ENCODE measurements at regions not wholly inside any gene's neighbourhood (a gene's known extent, or its start where the extent isn't known, plus 50 kb on each side); places are given as distances from the start of the nearest gene placed in this dataset.

GRCh38 chr13:103324641-103325040, 258.4 kb upstream of the SLC10A2 start:
- no peak for DNase-seq (ENCODE audit: low spot score)

DNA sequence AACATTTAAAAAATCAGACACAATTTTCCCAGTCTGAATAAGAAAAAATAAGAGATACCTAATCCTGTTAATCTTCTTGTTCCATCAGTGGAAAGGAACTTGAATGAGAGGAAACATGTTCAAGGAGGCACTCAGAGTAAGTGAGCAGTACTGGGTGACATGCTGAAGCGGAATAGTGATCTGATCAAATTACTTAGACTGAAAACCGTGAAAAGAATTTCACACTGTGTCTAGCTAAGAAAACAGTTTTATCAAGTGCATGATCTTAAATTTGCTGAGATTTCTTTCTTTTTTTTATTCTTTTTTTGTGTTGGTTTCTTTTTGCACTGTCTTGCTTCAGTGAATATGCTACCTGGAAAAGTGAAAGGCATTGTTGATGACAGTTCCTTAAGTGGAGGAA, 249.5 kb upstream of the SLC10A2 start:
- no peak for DNase-seq (ENCODE audit: low spot score)

DNA sequence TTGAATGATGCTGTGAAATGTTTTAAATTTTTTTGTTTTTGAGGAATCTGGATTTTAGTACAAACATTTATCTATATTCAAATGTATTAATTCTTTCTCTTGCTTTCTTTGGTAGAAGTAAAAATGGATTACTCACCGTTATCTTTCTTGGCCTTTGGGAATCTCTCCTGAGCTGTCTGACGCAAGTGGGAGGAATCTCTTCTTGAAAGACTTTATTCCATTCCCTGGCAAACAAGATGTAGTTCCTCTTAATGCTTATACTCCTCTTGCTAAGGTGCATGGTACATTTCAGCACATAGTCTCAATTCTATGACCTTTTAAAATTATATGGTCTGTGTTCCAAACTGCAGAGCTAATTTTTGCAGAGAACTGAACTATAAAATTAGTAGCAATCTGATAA, 246.2 kb upstream of the SLC10A2 start:
- DNase-seq (ENCODE audit: low spot score) = no peak

DNA sequence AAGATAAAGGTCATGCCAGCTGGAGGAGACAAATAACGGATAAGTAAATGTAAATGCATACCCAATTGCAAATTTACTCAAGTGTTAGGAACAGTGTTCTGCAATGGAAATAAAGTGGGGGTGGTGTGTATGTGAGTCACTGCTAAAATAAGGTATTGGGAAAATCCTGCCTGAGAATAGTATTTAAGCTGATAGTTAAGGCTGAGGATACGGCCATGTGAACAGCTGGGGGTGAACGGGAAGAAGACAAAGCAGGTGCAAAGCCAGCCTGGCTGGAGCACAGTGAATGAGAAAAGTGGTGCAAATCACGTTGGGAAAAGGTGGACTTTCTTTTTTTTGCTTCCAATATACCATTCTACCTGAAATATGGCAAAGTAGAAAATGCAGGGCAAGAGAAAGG, 242.4 kb upstream of the SLC10A2 start:
- DNase-seq (ENCODE audit: low spot score) = no peak

DNA sequence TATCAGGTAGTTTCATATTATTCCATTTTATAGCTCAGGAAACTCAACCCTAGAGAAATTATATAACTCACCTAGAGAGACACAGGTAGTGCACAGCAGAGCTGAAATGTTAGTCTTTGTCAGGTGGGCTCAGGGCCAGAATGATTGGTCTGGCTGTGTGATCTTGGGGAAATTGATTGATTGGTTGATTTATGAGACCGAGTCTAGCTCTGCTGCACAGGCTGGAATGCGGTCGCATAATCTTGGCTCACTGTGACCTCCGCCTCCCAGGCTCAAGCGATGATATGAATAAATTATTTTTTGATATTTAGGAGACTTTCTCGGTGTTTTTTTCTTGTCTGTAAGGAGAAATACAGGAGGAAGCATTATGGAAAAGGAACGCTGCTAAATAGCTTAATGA, 239.9 kb upstream of the SLC10A2 start:
- DNase-seq (ENCODE audit: low spot score) = no peak

DNA sequence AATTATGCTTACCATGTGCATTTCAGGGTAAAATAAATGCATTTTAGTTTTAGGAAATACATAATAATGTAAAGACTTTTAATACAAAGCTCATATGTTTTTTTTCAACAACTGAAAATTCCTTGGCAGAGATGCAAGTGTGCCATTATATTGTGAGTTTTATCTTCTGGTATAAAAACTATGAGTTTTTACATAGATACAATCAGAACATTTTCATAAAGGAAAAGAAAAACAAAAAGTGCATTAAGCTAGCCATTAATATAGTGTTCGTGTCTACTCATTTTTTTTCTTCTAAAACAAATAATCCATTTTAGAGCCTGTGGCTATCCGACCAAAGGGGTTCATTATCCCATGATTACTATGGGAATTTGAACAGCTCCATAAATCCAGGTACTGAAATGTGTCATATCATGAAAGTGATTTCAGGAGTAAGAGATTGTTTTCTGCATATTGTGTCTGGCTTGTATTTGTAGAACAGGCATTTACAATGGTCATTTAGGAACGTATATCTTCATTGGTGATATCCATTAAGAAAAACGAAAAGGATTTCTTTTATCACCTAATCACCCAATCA, 236.9 kb upstream of the SLC10A2 start:
- DNase-seq (ENCODE audit: low spot score) = no peak

DNA sequence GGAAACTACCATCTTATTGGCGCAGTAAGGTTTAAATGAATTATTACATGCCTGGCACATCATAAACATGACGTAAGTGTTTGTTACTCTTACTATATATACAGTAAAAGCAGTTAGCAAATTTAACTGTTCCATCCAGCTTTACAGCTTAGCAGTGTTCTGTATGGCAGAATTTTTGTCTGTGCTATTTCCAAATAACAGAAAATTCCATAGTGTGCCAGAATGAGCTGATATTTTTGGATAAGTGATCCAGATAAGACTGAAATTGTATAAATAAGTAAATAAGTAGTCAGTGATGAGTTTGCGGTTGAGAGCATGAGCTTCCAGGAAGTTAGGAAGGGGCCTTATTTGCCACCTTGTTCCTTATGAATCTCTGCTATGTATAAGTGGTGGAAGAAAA, 236.5 kb upstream of the SLC10A2 start:
- DNase-seq (ENCODE audit: low spot score) = no peak

DNA sequence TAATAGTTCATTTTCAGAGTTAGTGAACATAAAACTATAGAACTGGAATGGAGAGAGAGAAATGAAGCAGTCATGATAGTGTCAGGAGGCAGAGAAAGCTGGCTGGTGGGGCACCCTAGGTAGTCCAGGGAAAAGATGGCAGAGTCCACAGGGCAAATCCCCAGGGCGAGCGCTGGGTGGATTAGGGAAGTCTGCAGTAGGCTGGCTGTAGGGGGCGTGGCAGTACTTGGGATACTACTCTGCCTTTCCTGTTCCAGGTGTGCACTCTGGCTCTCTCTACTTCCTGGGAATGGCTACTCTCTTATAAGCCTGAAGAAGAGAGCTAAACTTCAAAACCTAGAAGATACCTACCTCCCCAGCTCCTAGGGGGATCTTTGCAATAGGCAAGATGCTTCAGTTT, 232.9 kb upstream of the SLC10A2 start:
- DNase-seq (ENCODE audit: low spot score) = no peak

- DNase-seq (ENCODE audit: low spot score) = no peak
These were observed 230.9 kb upstream of the SLC10A2 start for GRCh38 chr13:103297083-103297482.

- no peak for DNase-seq (ENCODE audit: low spot score)
These were observed 225.8 kb upstream of the SLC10A2 start for GRCh38 chr13:103291798-103292572.

DNA sequence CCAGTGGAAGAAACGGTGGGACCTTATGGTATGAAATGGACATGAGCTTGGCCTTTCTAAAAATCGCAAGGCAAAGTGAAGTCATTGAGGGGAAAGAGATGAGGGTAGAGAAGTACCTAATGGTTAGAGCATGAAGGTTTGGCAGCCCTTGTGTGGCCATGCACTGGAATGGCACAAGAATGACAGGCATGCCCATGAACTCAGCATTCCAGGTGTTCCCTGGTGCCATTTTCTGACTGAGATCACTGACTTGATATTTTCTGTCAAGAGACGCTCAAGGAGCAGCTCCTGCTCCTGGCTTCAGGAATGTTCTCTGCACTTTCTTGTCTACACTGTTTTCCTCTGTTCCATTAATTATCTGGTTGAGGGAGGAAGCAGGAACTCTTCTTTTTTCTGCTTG, 225.0 kb upstream of the SLC10A2 start:
- DNase-seq (ENCODE audit: low spot score) = no peak

- DNase-seq (ENCODE audit: low spot score) = no peak
These were observed 223.5 kb upstream of the SLC10A2 start for GRCh38 chr13:103289681-103290080.

GRCh38 chr13:103288114-103288513, 221.9 kb upstream of the SLC10A2 start:
- no peak for DNase-seq (ENCODE audit: low spot score)

- DNase-seq (ENCODE audit: low spot score) = no peak
These were observed 221.4 kb upstream of the SLC10A2 start for GRCh38 chr13:103287659-103288058.

DNA sequence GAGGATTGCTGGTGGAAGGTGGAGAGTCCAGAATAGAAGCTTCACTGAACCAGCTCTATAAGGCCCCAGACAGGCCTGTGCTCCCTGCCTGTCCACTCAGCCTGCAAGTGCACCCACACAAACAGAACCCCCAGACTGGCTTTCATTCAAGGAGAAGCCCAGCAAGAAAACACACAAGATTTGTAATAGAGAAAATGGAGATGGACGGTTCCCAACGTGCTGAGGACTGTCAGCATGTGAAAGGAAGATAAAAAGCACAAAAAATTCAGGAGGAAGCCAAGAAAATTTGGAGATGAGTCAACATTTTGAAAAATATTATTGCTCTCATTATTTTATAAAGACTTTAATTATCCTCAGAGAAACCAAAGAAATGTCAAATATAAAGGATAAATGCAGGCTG, 218.2 kb upstream of the SLC10A2 start:
- no peak for DNase-seq (ENCODE audit: low spot score)

DNA sequence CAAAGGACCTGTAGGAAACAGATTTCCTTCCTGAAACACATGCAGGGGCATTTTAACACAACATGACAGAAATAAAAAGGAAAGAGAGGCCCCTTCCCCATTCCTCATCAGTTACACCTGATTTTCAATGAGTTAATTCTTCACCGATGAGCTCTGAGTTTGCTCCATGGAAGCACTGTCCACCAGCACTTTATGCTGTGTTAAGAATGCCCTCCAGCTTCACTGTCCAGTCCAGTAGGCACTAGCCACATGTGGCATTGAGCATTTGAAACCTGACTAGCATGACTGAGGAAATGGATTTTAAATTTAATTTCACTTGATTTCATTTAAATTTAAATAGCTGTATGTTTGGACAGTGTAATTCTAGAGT, 217.2 kb upstream of the SLC10A2 start:
- no peak for DNase-seq (ENCODE audit: low spot score)

DNA sequence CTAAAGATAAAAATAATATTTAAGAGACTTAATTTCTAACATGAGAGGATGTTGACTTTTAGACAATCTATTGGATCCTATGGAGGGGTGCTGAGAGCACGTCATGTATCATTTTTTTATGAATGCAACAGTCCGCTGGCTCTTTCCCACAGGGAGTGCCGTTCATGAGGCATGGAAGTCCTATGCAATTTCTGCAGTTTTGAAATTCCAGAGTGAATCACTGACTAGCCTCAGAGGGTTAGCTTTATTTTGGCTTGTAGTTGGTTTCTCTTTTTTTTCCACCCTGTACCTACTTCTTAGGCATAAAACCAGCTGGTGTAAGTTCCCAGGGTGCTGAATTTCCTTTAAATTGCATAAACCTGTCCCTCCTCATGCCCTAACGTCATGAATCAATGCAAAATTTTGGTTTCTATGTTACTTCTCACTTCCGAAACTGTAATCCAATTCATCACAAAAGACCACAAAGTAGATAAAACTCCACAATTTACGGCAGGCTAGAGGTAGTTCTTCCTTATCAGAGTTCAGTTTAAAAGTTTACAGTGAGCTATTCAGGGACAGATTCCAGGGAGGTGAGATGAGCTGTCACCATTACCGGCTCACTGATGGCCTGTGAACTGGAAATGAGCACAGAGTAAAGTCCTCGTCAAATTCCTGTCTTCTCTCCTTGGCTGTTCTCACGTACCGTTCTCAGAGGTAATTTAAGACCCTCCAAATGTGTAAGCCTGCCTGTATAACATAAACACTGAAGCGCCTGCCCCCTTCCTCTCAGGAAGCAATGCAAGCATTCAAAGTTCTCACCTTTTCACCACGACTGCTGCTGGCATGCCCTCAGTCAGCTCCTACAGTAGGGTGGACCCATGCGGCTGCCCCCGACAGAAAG, 216.6 kb upstream of the SLC10A2 start:
- no peak for DNase-seq (ENCODE audit: low spot score)

GRCh38 chr13:103277959-103278694, 211.9 kb upstream of the SLC10A2 start:
- DNase-seq (ENCODE audit: low spot score) = no peak

DNA sequence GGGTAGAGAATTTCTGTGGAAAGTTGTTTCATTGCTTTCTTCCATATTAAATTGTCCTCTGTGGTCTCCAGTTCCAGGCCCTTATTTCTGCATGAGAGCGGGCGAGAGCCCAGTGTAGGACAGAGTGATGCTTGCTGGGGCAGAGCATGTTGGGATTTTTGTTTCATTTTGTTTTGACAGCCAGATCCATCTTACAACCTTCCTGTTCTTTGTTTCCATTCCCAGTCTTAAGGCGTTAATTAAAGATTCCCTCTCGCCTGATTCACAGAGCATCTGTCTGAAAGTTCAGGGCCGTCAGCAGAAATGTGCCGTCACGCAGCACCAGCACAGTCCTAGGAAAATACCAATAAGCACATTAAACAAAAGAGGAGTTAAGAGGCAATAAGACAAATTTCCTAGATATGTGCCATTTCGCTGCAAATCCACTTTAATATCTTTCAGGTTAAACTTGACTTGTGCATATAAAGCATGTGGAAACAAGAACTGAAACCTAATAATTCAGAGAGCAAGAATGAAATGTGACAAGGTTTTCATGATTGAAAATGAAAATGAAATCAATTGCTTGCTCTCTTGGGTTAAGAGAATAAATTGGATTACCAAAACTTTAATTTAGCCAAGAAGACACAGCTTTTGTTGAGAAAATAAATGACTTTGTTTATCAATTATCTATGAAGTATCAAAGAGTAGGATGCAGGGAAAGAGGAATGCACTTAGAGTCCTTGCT, 210.7 kb upstream of the SLC10A2 start:
- DNase-seq (ENCODE audit: low spot score) = no peak

GRCh38 chr13:103275722-103276121, 209.5 kb upstream of the SLC10A2 start:
- no peak for DNase-seq (ENCODE audit: low spot score)

DNA sequence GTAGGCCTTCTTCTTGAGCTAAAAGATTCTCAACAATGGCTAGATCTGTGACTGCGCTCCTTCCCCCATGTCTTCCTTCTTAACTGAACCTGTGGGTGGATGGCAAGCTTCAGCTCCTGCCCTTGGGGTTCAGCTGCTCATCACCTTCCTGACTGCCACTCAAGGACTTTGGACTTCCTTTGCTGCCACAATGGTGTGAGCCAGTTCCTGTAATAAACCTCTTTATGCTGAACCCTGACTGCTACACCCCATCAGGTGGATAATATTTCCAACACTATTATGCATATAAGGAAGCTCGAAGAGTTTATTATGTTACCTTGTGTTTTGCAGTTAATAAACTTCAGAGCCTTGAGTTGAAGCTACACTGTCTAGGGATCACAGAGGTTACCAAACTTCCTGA, 208.9 kb upstream of the SLC10A2 start:
- no peak for DNase-seq (ENCODE audit: low spot score)

- no peak for DNase-seq (ENCODE audit: low spot score)
These were observed 207.6 kb upstream of the SLC10A2 start for GRCh38 chr13:103273825-103274224.

All from hematopoietic multipotent progenitor cell treated with erythropoietin and hydrocortisone succinate and interleukin-3 and kit ligand, for 17 days (in vitro differentiated cells).